ENCODE measurements at regions not wholly inside any gene's neighbourhood (a gene's known extent, or its start where the extent isn't known, plus 50 kb on each side); places are given as distances from the start of the nearest gene placed in this dataset.

DNA sequence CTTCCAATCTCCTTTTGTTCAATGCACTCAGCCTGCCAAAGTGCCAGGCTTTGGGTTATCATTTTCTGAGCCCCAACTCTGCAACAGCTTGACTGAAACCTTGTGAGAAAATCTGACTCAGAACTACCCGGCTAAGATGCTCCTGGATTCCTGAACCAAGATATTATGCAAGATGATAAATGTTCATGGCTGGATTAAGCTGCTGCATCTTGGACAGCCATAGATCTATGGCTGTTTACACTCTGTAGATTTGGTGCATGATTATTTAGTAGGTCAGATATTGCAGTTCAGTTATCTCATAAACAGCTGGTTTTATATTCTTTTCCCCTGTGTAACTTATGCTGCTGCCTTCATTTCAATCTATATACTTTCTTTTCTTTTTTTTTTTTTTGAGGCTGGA, 243.5 kb downstream of the GATA3 start:
- TF ChIP-seq CTCF (IDR thresholded peaks at IDR 0.05) (no peak), POLR2A (IDR thresholded peaks at IDR 0.05) (no peak)
